Stimulated activated CD4-positive, alpha-beta T cell treated with anti-CD3 and anti-CD28 coated beads, Interleukin-1b, Interleukin-23, amount 100 ng/mL, for 24 hours (primary cell): ENCODE measurements at regions not wholly inside any gene's neighbourhood (a gene's known extent, or its start where the extent isn't known, plus 50 kb on each side); places are given as distances from the start of the nearest gene placed in this dataset.
"Not testable (repeated sequence)": the region's sequence is repeated elsewhere in the genome, so short reads cannot be mapped to it uniquely, and the experiment has no call there.

Experiments used
- DNase-seq, 4 experiments: peaks; one replicate each; pipeline ENCODE4 v3.0.0-alpha.2; 2020; ENCODE audit warnings: low read depth in 4 of 4, low spot score in 1 of 4

DNA sequence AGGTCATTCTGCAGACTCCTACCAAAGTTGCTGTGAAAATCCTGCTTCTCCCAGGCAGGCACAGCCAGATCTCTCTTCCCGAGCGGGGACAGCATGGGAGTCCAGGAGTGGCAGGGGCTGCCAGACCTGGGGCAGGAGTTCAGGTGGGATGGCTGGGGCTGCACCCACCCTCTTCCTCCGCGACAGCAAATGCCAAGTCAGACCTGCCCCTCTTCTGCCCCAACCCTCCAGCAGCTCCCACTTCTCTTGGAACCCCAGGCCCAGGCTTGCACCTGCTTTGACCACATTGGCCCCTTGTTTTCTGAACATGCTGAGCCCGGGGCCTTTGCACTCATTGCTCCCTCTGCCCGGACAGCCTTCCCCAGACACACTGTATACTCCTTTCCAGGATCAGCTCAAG lies 288.2 kb upstream of the HS6ST1 start:
- DNase-seq: no peak

DNA sequence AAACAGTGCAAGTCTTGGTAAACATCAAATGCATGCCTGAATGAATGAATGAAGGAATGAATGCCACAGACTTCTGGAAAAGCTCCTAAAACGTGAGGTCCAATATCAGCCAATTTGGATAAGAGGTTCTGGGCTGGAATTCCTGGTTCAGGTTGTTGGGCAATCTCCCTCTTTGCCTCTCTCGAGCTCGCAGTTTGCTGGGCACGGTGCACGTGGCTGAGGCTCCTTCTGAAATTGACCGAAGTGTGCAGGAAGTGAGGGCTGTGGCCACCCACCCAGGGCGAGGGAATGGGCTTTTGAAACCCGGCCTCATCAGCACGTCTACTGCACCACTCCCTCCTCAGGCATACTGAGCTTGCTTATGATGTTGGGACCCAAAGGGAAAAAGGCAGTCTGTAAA lies 288.8 kb upstream of the HS6ST1 start:
- DNase-seq: no peak

DNA sequence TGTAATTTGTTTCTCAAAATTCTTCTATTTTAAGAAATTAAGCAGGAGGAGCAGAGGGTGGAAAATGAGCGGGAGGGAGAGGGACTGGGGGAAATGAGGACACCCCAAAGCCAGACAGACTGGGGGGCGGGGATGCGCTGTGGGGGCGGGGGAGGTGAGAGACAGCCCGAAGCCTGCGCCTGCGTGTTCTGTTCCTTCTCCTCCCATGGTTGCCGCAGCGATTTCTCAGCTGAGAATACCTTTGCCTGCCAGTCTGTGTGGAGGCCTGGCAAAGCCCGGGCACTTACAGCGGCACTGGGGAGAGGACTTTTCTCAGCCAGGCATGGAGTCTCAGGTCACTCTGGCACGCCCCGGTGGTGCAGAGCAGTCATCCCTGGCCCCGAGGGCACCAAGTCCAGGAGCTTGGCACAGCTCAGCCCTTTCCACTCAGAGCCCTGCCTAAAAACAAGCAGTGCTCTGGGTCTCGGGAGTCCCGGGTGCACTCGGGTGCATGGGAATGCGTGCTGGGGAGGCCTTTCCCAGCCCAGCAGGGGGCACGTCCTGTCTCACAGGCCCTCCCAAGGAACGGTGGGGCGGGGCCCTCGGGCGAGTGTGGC lies 289.3 kb upstream of the HS6ST1 start:
- DNase-seq: no peak

DNA sequence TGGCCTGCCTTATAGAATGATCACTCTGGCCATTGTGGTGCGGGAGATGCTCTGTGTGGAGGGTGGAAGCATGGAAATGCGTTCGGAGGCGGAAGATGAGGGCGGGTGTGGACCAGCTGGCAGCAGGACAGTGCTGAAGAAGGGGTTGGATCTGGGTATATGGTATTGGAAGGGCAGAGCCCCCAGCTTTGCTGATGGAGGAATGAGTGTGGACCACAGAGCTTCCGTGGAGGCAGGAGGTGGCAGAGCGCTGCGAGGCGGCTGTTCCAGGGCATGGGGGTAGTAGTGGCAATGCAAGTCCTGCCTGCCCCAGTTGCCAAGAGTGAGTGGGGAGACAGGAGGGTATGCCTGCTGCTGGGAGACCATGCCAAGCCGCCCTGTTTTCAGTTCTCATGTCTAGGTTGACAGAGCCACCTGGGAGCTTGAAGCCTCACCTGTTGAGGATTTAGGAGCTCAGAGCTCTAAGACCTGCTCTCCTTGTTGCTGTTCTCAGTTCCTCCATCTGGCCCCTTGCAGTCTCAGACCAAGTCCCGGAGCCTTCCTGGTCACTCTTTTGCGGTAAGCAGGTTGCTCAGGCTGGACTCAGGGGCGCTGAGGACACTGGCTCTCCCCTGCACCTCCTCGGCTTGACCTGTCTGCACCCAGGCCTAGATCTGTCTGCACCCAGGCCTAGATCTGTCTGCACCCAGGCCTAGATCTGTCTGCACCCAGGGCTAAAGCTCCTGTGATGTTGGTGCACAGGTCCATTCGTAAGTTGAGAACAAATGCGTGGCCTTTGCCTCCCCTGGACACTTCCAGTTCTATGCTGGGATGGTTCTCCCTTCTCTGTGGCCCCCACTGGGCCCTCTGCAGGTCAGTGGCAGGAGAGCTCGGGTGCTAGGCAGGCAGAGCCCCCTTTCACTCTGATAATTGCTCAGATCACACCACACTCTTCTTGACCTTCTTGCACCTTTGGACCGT lies 290.5 kb upstream of the HS6ST1 start:
- no peak for DNase-seq

DNA sequence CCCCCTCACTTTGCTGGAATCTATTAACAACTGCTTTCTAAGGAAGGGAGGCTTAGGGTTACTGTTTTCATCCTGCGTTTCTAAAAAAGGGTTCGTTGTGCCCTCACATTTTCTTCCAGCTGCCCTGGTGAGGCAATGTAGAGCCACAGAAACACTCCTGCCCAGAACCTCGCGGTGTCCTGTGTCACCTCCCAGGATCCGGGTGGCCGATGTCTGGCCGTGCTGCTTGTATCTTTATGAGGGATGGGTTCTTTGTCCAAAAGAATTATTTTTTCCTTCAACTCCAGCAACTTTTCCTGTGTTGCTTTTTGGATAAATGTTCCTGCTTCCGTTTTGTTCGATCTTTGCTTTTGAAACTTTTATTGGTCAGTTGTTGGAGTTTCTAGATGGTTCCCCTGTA lies 291.8 kb upstream of the HS6ST1 start:
- DNase-seq: no peak

DNA sequence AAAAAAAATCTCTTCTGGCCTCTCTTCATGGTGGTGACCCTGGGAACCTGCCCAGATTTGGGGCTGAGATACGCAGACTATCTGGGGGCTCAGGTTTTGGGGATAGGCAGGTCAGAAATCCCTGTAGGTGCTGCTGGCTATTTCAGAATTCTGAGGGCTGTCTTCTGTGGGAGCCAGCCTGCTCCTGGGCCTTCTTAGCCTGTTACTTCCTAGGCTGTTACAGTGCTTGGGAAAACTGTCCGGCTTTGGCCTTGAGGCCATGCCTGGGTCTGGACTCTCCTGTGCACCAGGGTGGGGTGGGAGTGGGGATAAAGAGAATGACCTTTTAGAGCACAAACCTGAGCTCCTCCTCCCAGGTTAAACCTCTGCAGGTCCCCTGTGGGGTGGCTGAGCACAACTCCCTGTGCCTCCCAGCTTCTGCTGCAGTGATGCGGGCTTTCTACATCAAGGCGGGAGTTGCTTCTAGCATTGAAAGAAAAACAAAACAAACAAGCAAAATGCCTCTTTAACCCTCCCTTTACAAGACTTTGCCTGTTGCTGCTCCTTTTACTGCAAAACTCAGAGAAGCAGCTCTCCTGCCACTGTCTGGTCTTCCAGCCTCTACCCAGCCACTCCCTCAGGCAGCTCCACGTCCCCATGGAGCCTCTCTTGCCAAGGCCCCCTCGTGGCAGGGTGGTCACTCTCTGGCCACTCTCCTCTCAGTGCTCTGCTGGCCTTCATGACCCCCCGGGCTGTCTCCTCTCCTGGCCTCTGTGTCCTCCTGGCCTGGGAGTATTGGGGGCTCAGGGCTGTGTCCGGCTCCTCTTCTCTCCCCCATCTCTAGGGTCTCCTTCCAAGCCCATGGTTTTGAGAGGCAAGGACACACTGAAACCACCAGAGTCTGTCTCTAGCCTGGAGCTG lies 293.0 kb upstream of the HS6ST1 start:
- no peak for DNase-seq

DNA sequence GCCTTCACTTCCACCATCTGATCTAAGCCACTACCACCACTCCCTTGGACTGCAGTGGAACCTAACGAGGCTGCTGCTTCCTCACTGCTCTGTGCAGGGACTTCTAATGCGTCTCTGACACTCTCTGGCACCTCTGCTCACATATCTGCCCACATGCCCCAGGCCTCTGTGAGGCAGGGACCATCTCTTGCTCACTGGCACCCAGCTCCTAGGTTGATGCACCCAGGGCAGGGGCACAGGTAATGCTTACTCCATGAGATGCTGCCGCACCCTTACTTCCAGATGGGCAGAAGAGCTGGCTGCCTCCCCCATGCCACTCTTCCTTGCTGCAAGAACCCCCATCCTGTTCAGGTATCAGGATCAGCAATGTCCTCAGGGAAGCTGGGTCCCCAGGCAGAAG lies 294.0 kb upstream of the HS6ST1 start:
- no peak for DNase-seq

DNA sequence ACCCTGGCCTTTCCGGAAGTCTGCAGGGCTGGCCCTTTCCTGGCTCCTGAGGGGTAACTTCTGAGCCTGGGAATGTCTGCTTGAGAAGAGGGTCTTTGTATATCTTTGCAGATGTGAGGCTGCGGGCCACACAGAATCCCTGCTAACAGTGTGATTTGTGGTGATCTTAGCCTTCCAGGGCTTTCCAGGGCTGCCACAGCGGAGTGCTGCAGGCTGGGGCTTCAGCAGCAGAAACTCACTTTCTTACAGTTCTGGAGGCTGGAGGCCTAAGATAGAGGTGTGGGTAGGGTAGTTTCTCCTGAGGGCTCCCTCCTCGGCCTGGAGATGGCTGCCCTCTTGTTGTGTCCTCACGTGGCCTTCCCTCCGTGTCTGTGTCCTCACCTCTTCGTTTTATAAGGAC lies 294.7 kb upstream of the HS6ST1 start:
- no peak for DNase-seq

DNA sequence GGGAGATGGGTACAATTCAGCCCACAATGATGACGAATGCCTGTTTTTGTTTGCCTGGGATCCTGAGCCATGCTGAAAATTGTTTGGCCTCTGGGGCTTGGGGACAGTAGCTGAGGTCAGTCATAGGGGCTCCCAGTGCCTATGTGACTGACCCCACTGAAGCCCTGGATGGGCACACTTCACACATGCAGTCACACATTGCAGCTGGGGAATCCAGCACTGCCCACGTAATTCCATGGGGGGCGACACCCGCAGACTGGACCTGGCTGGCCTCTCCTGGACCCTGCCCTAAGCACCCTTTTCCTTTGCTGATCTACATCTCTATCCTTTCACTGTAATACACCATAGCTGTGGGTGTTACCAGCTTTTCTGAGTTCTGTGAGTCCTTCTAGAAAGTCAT lies 295.2 kb upstream of the HS6ST1 start:
- DNase-seq: no peak

DNA sequence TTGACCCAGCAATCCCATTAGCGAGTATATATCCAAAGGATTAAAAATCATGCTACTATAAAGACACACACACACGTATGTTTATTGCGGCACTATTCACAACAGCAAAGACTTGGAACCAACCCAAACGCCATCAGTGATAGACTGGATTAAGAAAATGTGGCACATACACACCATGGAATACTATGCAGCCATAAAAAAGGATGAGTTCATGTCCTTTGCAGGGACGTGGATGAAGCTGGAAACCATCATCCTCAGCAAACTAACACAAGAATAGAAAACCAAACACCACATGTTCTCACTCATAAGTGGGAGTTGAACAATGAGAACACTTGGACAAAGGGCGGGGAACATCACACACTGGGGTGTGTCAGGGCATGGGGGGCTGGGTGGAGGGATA lies 296.2 kb upstream of the HS6ST1 start:
- DNase-seq: not testable (repeated sequence)

DNA sequence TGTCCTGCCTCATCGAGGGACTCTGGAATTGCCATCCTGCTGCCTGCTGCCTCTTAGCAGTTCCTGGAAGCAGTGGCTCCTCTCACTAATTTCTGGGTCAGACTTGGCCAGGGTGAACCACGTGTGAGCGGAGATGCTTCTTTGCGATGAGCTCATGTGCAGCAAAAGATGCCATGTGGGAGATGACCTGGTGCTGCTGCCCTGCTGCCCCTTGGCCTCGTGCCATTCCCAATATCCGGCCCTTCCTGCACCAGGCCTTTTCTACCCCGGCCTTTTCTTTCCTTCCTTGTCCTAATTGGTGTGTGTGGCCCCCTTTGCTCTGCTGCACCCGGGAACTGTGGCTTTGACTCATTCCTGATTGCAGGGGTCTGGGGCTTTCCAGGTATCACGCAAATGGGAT lies 296.9 kb upstream of the HS6ST1 start:
- no peak for DNase-seq

DNA sequence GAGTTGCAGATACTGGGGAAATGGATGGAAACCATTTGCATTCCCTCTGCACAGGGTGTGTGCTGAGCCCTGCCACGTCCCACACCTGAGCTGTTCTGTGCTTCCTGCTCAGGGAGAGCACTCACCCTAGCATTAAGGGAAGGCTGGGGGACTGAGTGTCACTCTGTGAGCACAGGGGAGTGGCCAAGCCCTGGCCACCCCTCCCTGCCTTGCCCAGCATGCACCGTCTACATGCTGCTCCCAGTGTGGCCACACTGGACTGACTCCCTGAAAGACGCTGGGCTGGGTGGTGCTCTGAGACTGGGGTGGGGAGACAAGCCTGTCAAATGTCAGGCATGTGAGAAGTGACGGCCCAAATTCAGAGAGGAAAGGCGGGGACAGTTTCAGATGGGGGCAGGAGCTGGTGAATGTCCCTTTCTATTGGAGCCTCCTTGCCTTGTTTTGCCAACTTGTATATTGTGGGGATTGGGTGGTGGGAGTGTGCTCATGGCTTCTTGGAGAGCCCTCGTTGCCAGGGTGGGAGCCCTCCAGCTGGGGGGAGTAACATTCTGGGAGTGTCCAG lies 298.4 kb upstream of the HS6ST1 start:
- no peak for DNase-seq

DNA sequence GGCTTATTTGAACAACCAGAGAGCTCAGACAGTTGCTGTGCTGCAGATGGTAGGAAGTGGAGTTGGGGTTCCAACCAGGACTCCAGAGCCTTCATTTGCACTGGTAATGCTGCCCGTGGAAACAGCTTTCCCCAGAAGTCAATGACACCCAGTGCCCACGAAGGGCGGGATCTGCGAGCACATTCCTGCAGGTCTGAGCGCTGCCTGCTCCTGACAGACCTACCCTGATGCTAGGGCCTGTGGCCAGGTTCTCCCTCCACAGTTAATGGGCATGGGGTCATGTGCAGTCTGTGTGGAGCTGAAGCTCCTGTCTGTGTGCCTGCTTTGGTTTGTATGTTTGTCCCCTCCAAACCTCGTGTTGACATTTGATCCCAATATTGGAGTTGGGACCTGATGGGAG lies 299.0 kb upstream of the HS6ST1 start:
- no peak for DNase-seq

DNA sequence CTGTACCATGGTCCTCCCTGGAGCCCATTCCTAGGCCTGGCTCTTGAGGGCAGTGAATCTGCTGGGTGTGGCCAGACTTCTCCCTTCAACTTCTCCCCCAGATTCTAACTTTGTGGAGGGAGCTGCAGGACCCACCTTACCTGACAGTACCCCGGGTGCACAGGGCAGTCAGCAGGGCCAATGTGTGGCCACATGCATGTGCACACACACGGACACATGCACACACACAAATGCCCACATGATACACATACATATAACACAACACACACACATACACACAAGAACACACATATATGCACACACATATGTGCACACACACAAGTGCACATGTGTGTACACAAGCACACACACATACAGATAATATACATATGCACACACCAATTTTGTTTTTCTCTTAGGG lies 300.0 kb upstream of the HS6ST1 start:
- DNase-seq: no peak

DNA sequence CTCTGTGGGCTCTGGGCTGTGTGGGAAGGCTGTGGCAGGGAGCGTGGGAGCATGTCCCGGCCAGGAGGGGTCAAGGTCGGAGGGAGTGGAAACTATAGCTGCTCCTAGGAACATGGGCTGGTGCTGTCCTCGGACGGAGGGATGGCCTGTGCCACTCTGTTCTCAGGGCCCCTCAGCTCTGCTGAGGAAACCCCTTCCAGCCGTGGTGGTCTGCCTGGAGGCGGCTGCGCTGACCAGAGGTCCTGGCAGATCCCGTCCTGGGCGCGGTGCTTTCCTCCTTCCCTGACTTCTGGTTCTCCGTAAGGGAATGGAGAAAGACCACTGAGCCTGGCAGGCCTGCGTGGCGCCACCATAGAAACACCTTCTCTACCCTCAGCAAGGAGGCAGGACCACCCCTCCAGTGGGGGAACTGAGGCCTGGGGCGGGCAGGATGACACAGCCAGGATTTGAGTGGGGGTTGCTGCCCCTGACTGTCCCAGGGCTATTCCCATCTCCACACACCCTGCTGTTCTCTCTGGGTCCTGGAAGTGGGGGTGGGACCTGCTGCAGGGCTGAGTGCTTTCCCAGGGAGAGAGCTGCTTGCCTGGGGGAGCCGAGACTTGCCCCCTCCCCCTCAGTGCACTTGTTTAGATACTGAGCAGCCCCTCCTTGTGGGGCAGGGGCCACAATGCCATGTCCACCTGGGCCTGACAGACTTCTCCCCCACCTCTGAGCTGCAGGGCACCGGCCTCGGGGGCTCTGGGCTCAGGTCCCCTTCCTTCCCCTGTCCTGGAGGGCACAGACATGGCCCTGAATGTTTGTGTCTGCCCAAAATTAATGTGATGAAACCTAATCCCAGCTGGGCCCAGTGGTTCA lies 301.0 kb upstream of the HS6ST1 start:
- DNase-seq: no peak

DNA sequence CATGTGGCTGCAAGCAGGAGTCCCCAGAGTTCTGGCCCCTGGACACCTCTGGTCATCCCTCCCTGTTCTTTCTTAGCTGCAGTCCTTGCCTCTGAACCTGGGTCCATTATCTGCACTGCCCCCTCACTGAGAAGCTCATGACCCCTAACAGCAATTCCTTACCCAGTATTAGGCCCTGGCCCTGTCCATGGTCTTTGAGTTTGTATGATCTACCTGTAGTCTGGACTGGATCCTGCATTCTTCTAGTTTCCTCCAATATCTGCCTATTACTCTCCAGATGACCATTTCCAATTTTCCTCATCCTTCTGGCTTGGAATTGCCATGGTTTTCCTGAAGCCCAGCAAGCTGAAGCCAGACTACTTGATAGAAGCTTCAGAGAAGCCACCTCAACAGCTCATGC lies 302.4 kb upstream of the HS6ST1 start:
- no peak for DNase-seq

DNA sequence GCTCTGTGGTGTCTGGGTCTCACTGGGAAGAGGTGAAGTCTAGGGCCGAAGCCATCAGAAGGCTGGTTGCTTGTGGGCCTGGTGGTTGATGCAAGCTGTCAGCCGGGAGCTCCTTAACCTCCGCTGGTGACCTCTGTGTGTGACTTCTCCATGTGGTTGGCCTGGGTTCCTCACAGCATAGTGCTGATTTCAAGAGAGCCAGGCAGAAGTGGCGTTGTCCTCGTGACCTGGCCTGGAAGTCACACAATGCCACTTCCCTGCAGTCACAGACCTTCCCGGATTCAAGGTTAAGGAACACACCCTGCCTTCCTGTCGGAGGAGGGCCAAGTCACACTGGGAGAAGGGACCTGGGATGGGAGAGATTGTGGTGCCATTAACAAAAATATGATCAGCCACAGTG lies 303.7 kb upstream of the HS6ST1 start:
- DNase-seq: no peak

DNA sequence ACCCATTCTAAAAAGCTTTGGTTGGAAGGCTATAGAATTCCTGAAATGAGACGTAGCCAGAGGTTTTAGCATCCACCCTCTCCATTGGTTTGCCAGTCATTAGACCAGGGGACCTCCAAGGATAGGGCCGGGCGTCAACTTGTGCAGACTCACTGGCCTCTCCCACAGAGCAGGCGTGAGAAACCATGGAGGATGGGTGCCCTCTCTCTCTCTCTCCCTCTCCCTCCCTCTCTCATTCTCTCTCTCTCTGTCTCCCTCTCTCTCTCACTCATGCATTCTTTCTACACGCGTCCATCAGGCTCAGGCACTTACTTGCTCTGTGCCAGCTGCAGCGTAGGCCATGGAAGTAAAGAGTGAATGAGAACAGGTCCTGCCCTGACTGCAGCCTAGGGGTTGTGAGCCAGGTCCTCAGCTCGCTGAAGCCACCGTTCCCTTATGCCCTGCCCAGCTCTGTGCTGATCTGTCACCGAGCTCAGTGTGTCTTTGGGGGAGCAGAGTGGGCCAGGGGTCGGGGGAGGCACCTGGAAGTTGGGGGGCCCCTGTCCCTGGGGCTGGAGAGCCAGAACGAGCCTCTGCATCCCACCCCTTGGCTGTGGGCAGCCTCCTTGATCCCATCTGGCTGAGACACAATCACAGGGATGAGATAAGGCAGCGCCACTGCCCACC lies 304.4 kb upstream of the HS6ST1 start:
- no peak for DNase-seq

DNA sequence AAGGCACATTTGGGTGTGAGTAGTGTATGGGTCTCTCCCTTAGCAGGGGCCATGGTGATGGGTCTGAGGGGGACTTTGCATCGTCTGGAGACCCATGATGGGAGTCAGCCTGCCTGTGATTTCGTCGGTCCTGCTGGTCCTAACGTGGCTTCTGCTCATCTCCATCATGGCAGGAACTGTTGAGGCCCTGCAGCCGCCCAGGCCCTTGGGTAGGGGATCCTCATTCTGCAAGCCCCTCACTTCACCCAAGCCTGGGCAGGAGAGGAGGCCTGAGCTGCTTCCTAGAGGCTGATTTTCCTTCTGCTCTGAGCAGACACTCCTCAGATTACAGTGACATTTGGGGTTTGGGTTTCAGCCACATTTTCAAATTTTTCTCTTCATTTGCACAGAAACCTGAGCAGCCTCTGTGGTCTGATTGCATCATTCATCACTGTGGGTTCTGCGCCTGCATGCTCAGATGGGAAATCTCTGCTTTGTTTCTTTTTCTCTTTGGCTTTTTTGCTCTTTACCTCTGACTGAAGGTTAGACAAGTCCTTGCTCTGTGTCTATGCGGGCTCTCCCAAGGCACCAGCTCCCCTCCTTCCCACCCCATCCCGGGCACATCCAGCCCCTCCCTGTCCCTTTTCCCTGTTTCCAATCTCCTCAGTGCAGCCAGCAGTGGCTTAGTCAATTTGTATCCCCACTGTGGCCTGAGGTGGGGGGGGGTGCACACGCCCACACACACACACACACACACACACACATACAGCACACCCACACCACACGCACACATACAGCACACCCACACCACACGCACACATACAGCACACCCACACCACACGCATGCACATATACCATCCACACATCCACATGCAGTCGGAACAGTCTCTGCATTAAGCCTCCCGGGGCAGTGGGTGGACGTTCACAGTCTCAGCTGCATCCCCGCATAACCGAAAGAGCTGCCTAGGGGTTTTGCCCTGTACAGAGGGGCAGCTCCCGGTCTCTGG lies 305.4 kb upstream of the HS6ST1 start:
- DNase-seq: no peak
